Endodermal cell (in vitro differentiated cells): ENCODE measurements at regions not wholly inside any gene's neighbourhood (a gene's known extent, or its start where the extent isn't known, plus 50 kb on each side); places are given as distances from the start of the nearest gene placed in this dataset.

Experiments used
- DNase-seq: peaks from one replicate; pipeline ENCODE4 v3.0.0-alpha.2; 2017
- H3K27ac ChIP-seq: 2 replicates; pipeline ENCODE4 v1.5.1; 2013; ENCODE audit warnings: mild to moderate bottlenecking, low read depth, low read length, moderate library complexity
- H3K27me3 ChIP-seq: 2 replicates; pipeline ENCODE4 v1.6.1; 2013; ENCODE audit warnings: mild to moderate bottlenecking, low read length, moderate library complexity; ENCODE audit not compliant: insufficient read depth, control insufficient read depth, poor library complexity, severe bottlenecking
- H3K36me3 ChIP-seq: 2 replicates; pipeline ENCODE4 v1.7.0; 2013; ENCODE audit warnings: mild to moderate bottlenecking, low read length, moderate library complexity; ENCODE audit not compliant: control insufficient read depth, insufficient read depth
- H3K4me1 ChIP-seq: one replicate; pipeline ENCODE4 v1.7.0; 2013; ENCODE audit warnings: low read length; ENCODE audit not compliant: control insufficient read depth, insufficient read depth
- H3K4me3 ChIP-seq: 2 replicates; pipeline ENCODE4 v1.5.1; 2013; ENCODE audit warnings: mild to moderate bottlenecking, low read length, moderate library complexity
- H3K9ac ChIP-seq: 2 replicates; pipeline ENCODE4 v1.6.1; 2013; ENCODE audit warnings: mild to moderate bottlenecking, low read length, moderate library complexity; ENCODE audit not compliant: poor library complexity, severe bottlenecking; ENCODE audit errors: extremely low read depth
- H3K9me3 ChIP-seq: 2 replicates; pipeline ENCODE4 v1.6.1; 2013; ENCODE audit warnings: mild to moderate bottlenecking, low read length, moderate library complexity; ENCODE audit not compliant: control insufficient read depth
- H3K27ac Mint-ChIP-seq: 2 replicates; pipeline ENCODE4 v1.8.0; 2020; ENCODE audit warnings: mixed read lengths
- H3K27me3 Mint-ChIP-seq: 2 replicates; pipeline ENCODE4 v1.8.0; 2021; ENCODE audit warnings: mild to moderate bottlenecking, mixed read lengths; ENCODE audit not compliant: insufficient read depth
- H3K36me3 Mint-ChIP-seq: 2 replicates; pipeline ENCODE4 v1.8.0; 2020; ENCODE audit warnings: low read depth, mixed read lengths
- H3K4me1 Mint-ChIP-seq: 2 replicates; pipeline ENCODE4 v1.8.0; 2020; ENCODE audit warnings: mixed read lengths
- H3K4me3 Mint-ChIP-seq: 2 replicates; pipeline ENCODE4 v1.8.0; 2020; ENCODE audit warnings: mild to moderate bottlenecking, moderate library complexity, mixed read lengths
- H3K9me3 Mint-ChIP-seq: 2 replicates; pipeline ENCODE4 v1.8.0; 2020; ENCODE audit warnings: mild to moderate bottlenecking, mixed read lengths
- CTCF ChIP-seq: fragments of 200-600 bp; sonication (generic); conservative IDR thresholded peaks from 2 replicates; pipeline ENCODE4 v1.5.0; 2021; ENCODE audit warnings: antibody characterized with exemption, mild to moderate bottlenecking
- WGBS, 2 experiments: methylation state at CpG; one replicate each; pipeline versions ENCODE4 v1.1.5 to v1.1.7; 2013; ENCODE audit warnings: missing lambda C conversion rate in 2 of 2, mixed read lengths in 1 of 2; ENCODE audit not compliant: insufficient coverage in 1 of 2, insufficient read length in 1 of 2; 5-methylcytosine and 5-hydroxymethylcytosine counted together

- H3K9ac ChIP-seq, result no peak overlapping the region
- Mint-ChIP-seq H3K27ac (no peak overlapping the region), H3K4me3 (no peak overlapping the region), H3K36me3 (no peaks in the 10 kb centered on the region), H3K4me1 (no peaks in the 10 kb centered on the region), H3K9me3 (no peaks in the 10 kb centered on the region), H3K27me3 (no peaks in the 10 kb centered on the region)
- no peak for TF ChIP-seq CTCF
- no peaks in the 10 kb centered on the region for H3K36me3 ChIP-seq
- no peak overlapping the region for H3K27ac ChIP-seq
- no peaks in the 10 kb centered on the region for H3K27me3 ChIP-seq
- H3K4me1 ChIP-seq, result no peaks in the 10 kb centered on the region
- H3K4me3 ChIP-seq, result no peak overlapping the region
- H3K9me3 ChIP-seq, result no peaks in the 10 kb centered on the region
- no peak for DNase-seq
Observed at GRCh38 chr2:75288760-75289159, 89.4 kb upstream of the TACR1 start.

GRCh38 chr2:75287624-75288316 is 88.5 kb upstream of the TACR1 start:
- no peak for DNase-seq
- Histone ChIP-seq H3K9ac (no peak overlapping the region), H3K36me3 (no peaks in the 10 kb centered on the region), H3K4me3 (no peak overlapping the region), H3K27me3 (no peaks in the 10 kb centered on the region), H3K27ac (no peak overlapping the region), H3K4me1 (no peaks in the 10 kb centered on the region), H3K9me3 (no peaks in the 10 kb centered on the region)
- H3K27ac Mint-ChIP-seq, result no peak overlapping the region
- H3K4me3 Mint-ChIP-seq, result no peak overlapping the region
- H3K36me3 Mint-ChIP-seq, result no peaks in the 10 kb centered on the region
- H3K27me3 Mint-ChIP-seq, result no peaks in the 10 kb centered on the region
- H3K4me1 Mint-ChIP-seq, result no peaks in the 10 kb centered on the region
- 83% methylated on average over 1 of the region's 1 CpG; no CpG with 5 or more reads in 1 of the 2 experiments for WGBS, 2 experiments
- TF ChIP-seq CTCF, result no peak
- no peaks in the 10 kb centered on the region for H3K9me3 Mint-ChIP-seq

- no peaks in the 10 kb centered on the region for H3K9me3 Mint-ChIP-seq
Observed at GRCh38 chr2:75284345-75284744, 85.0 kb upstream of the TACR1 start.

More at GRCh38 chr2:75284345-75284744, 85.0 kb upstream of the TACR1 start:
- Histone ChIP-seq H3K36me3 (no peaks in the 10 kb centered on the region), H3K27me3 (no peaks in the 10 kb centered on the region), H3K9me3 (no peaks in the 10 kb centered on the region), H3K4me1 (no peaks in the 10 kb centered on the region), H3K9ac (no peak overlapping the region), H3K4me3 (no peak overlapping the region), H3K27ac (no peak overlapping the region)
- no peaks in the 10 kb centered on the region for H3K27me3 Mint-ChIP-seq
- 86% methylated on average over 1 to 2 of the region's 2 CpGs for WGBS, 2 experiments
- TF ChIP-seq CTCF, result no peak
- DNase-seq, result no peak
- H3K36me3 Mint-ChIP-seq, result no peaks in the 10 kb centered on the region
- H3K4me3 Mint-ChIP-seq, result no peak overlapping the region
- H3K27ac Mint-ChIP-seq, result no peak overlapping the region
- no peaks in the 10 kb centered on the region for H3K4me1 Mint-ChIP-seq
